Left lung (tissue), 4 donors: ENCODE measurements at regions not wholly inside any gene's neighbourhood (a gene's known extent, or its start where the extent isn't known, plus 50 kb on each side); places are given as distances from the start of the nearest gene placed in this dataset.
"Not testable (repeated sequence)": the region's sequence is repeated elsewhere in the genome, so short reads cannot be mapped to it uniquely, and the experiment has no call there.

Experiments
- ATAC-seq: fragments of 200-7000 bp; cut with Tn5 transposase; one replicate; pipeline ENCODE4 v1.9.1; 2020; ENCODE audit warnings: moderate library complexity
- DNase-seq, 4 donors: peaks; one replicate each; pipeline ENCODE4 v3.0.0-alpha.2; 2013 to 2020
- H3K27ac ChIP-seq, 2 donors: fragments of 200-600 bp; sonication (generic) in 1 of 2; one replicate each; pipeline versions ENCODE4 v1.5.0 to v1.8.0; 2020 to 2021
- H3K27me3 ChIP-seq, 2 donors: fragments of 200-600 bp; sonication (generic) in 1 of 2; one replicate each; pipeline versions ENCODE4 v1.5.0 to v1.8.0; 2020 to 2021
- H3K36me3 ChIP-seq, 2 donors: fragments of 200-600 bp; sonication (generic) in 1 of 2; one replicate each; pipeline versions ENCODE4 v1.5.0 to v1.8.0; 2020 to 2021
- H3K4me1 ChIP-seq, 2 donors: fragments of 200-600 bp; one replicate each; pipeline ENCODE4 v1.8.0; 2021
- H3K4me3 ChIP-seq, 2 donors: fragments of 200-600 bp; sonication (generic) in 1 of 2; one replicate each; pipeline versions ENCODE4 v1.5.0 to v1.8.0; 2020 to 2021; ENCODE audit warnings: mild to moderate bottlenecking in 1 of 2
- H3K9me3 ChIP-seq, 2 donors: fragments of 200-600 bp; sonication (generic) in 1 of 2; one replicate each; pipeline versions ENCODE4 v1.5.0 to v1.8.0; 2020 to 2021
- intact Hi-C, 2 donors: fragments of 100-400 bp; cut with DNase I; formaldehyde crosslinking; loops; one replicate each; pipeline versions ENCODE4 v1.11.2 to v1.14.2; 2022
- TF ChIP-seq, protein P1 (sequence below), 2 donors: fragments of 200-600 bp; sonication (generic) in 1 of 2; IDR thresholded peaks; one replicate each; pipeline versions ENCODE4 v1.5.0 to v1.8.0; 2021; ENCODE audit warnings: antibody characterized with exemption in 2 of 2
- donor health status: DM: no; HTN: yes; CAD: no.
- donor health status: DM: no; HTN: no; CAD: no.

GRCh38 chr6:81262656-81263055 is 489.8 kb downstream of the TENT5A start:
- Histone ChIP-seq H3K27me3 (no peaks in the 10 kb centered on the region), H3K4me1 (no peaks in the 10 kb centered on the region), H3K27ac (no peak overlapping the region), H3K9me3 (peaks cover 0 to 10% of the 10 kb centered on the region in 2 donors), H3K36me3 (no peaks in the 10 kb centered on the region), H3K4me3 (no peak overlapping the region)
- ATAC-seq = no peak
- TF ChIP-seq, protein P1, sequence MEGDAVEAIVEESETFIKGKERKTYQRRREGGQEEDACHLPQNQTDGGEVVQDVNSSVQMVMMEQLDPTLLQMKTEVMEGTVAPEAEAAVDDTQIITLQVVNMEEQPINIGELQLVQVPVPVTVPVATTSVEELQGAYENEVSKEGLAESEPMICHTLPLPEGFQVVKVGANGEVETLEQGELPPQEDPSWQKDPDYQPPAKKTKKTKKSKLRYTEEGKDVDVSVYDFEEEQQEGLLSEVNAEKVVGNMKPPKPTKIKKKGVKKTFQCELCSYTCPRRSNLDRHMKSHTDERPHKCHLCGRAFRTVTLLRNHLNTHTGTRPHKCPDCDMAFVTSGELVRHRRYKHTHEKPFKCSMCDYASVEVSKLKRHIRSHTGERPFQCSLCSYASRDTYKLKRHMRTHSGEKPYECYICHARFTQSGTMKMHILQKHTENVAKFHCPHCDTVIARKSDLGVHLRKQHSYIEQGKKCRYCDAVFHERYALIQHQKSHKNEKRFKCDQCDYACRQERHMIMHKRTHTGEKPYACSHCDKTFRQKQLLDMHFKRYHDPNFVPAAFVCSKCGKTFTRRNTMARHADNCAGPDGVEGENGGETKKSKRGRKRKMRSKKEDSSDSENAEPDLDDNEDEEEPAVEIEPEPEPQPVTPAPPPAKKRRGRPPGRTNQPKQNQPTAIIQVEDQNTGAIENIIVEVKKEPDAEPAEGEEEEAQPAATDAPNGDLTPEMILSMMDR (IDR thresholded peaks at IDR 0.05) = no peak
- DNase-seq = peak in 1 of 4 donors; percentile 64
- intact Hi-C loops = no loop called here

- H3K27ac ChIP-seq, H3K4me3 ChIP-seq, H3K36me3 ChIP-seq, intact Hi-C loops, DNase-seq, H3K27me3 ChIP-seq, H3K4me1 ChIP-seq, ATAC-seq: not testable (repeated sequence)
- peaks cover 0 to 29% of the 10 kb centered on the region in 2 donors for H3K9me3 ChIP-seq
Measured at GRCh38 chr6:81256223-81256622, 496.3 kb downstream of the TENT5A start.

GRCh38 chr6:81253821-81254220 is 498.7 kb downstream of the TENT5A start:
- intact Hi-C loops = no loop called here
- DNase-seq = no peak
- H3K27me3 ChIP-seq = no peaks in the 10 kb centered on the region
- H3K4me1 ChIP-seq = no peaks in the 10 kb centered on the region
- ATAC-seq = no peak
- no peak overlapping the region for H3K4me3 ChIP-seq
- no peaks in the 10 kb centered on the region for H3K36me3 ChIP-seq
- no peak overlapping the region for H3K27ac ChIP-seq
- peaks cover 0 to 33% of the 10 kb centered on the region in 2 donors for H3K9me3 ChIP-seq
- TF ChIP-seq, protein P1 (IDR thresholded peaks at IDR 0.05) = no peak

GRCh38 chr6:81252231-81252630 is 500.2 kb downstream of the TENT5A start:
- H3K27me3 ChIP-seq = no peaks in the 10 kb centered on the region
- no peaks in the 10 kb centered on the region for H3K4me1 ChIP-seq
- DNase-seq (no peak), ATAC-seq (no peak)
- no peak overlapping the region for H3K27ac ChIP-seq
- no peak overlapping the region for H3K4me3 ChIP-seq
- H3K36me3 ChIP-seq = no peaks in the 10 kb centered on the region
- intact Hi-C loops = no loop called here
- TF ChIP-seq, protein P1 (IDR thresholded peaks at IDR 0.05) = no peak
- H3K9me3 ChIP-seq = peaks cover 0 to 18% of the 10 kb centered on the region in 2 donors

- Histone ChIP-seq H3K27ac (no peak overlapping the region), H3K36me3 (no peaks in the 10 kb centered on the region), H3K4me1 (no peaks in the 10 kb centered on the region), H3K27me3 (no peaks in the 10 kb centered on the region), H3K9me3 (peaks cover 0 to 14% of the 10 kb centered on the region in 2 donors), H3K4me3 (no peak overlapping the region)
- no peak for ATAC-seq
- no peak for DNase-seq
- intact Hi-C loops = no loop called here
- TF ChIP-seq, protein P1 (IDR thresholded peaks at IDR 0.05) = no peak
Measured at GRCh38 chr6:81246200-81246599, 506.3 kb downstream of the TENT5A start.

- H3K27ac ChIP-seq = no peak overlapping the region
- H3K4me3 ChIP-seq = no peak overlapping the region
- no peaks in the 10 kb centered on the region for H3K4me1 ChIP-seq
- intact Hi-C loops = no loop called here
- H3K36me3 ChIP-seq = no peaks in the 10 kb centered on the region
- no peak for ATAC-seq
- TF ChIP-seq, protein P1 (IDR thresholded peaks at IDR 0.05) = no peak
- no peak for DNase-seq
- peaks cover 0 to 9% of the 10 kb centered on the region in 2 donors for H3K9me3 ChIP-seq
- no peaks in the 10 kb centered on the region for H3K27me3 ChIP-seq
Measured at GRCh38 chr6:81242624-81243023, 509.9 kb downstream of the TENT5A start.
